ENCODE measurements at regions not wholly inside any gene's neighbourhood (a gene's known extent, or its start where the extent isn't known, plus 50 kb on each side); places are given as distances from the start of the nearest gene placed in this dataset.

- no peak for TF ChIP-seq CTCF (IDR thresholded peaks at IDR 0.05; ENCODE audit: unreplicated experiment in 3 of 3)
- Mint-ChIP-seq H3K27ac (no peak overlapping the region), H3K36me3 (ENCODE audit: low read depth) (no peaks in the 10 kb centered on the region), H3K4me3 (no peak overlapping the region), H3K4me1 (no peaks in the 10 kb centered on the region), H3K27me3 (ENCODE audit: low read depth) (no peaks in the 10 kb centered on the region), H3K9me3 (no peaks in the 10 kb centered on the region)
These were observed 236.7 kb upstream of the GOT2 start for GRCh38 chr16:58970775-58971174.

- Mint-ChIP-seq H3K27me3 (ENCODE audit: low read depth) (no peaks in the 10 kb centered on the region), H3K27ac (no peak overlapping the region), H3K4me1 (no peaks in the 10 kb centered on the region), H3K9me3 (peaks cover 3% of the 10 kb centered on the region), H3K4me3 (no peak overlapping the region), H3K36me3 (ENCODE audit: low read depth) (no peaks in the 10 kb centered on the region)
- no peak for TF ChIP-seq CTCF (IDR thresholded peaks at IDR 0.05; ENCODE audit: unreplicated experiment in 3 of 3)
These were observed 229.4 kb upstream of the GOT2 start for GRCh38 chr16:58963479-58963878.

GRCh38 chr16:58962811-58963210, 228.7 kb upstream of the GOT2 start:
- no peaks in the 10 kb centered on the region for H3K36me3 Mint-ChIP-seq (ENCODE audit: low read depth)
- H3K27ac Mint-ChIP-seq: no peak overlapping the region
- no peaks in the 10 kb centered on the region for H3K27me3 Mint-ChIP-seq (ENCODE audit: low read depth)
- H3K9me3 Mint-ChIP-seq: peaks cover 3% of the 10 kb centered on the region
- no peaks in the 10 kb centered on the region for H3K4me1 Mint-ChIP-seq
- no peak overlapping the region for H3K4me3 Mint-ChIP-seq
- no peak for TF ChIP-seq CTCF (IDR thresholded peaks at IDR 0.05; ENCODE audit: unreplicated experiment in 3 of 3)

- Mint-ChIP-seq H3K27ac (no peak overlapping the region), H3K36me3 (ENCODE audit: low read depth) (no peaks in the 10 kb centered on the region), H3K27me3 (ENCODE audit: low read depth) (no peaks in the 10 kb centered on the region), H3K4me3 (no peak overlapping the region), H3K9me3 (peaks cover 3% of the 10 kb centered on the region), H3K4me1 (no peaks in the 10 kb centered on the region)
- TF ChIP-seq CTCF (IDR thresholded peaks at IDR 0.05; ENCODE audit: unreplicated experiment in 3 of 3): no peak
These were observed 226.4 kb upstream of the GOT2 start for GRCh38 chr16:58960484-58960883.

- TF ChIP-seq CTCF (IDR thresholded peaks at IDR 0.05; ENCODE audit: unreplicated experiment in 3 of 3): no peak
- no peak overlapping the region for H3K4me3 Mint-ChIP-seq
- no peaks in the 10 kb centered on the region for H3K36me3 Mint-ChIP-seq (ENCODE audit: low read depth)
- peaks cover 3% of the 10 kb centered on the region for H3K9me3 Mint-ChIP-seq
- H3K4me1 Mint-ChIP-seq: no peaks in the 10 kb centered on the region
- H3K27me3 Mint-ChIP-seq (ENCODE audit: low read depth): no peaks in the 10 kb centered on the region
- H3K27ac Mint-ChIP-seq: no peak overlapping the region
These were observed 225.9 kb upstream of the GOT2 start for GRCh38 chr16:58960034-58960433.

GRCh38 chr16:58958749-58959148, 224.6 kb upstream of the GOT2 start:
- no peaks in the 10 kb centered on the region for H3K27me3 Mint-ChIP-seq (ENCODE audit: low read depth)
- no peak overlapping the region for H3K27ac Mint-ChIP-seq
- no peak for TF ChIP-seq CTCF (IDR thresholded peaks at IDR 0.05; ENCODE audit: unreplicated experiment in 3 of 3)
- H3K4me3 Mint-ChIP-seq: no peak overlapping the region
- H3K4me1 Mint-ChIP-seq: no peaks in the 10 kb centered on the region
- no peaks in the 10 kb centered on the region for H3K36me3 Mint-ChIP-seq (ENCODE audit: low read depth)
- peaks cover 3% of the 10 kb centered on the region for H3K9me3 Mint-ChIP-seq

Measured in nephron (organoid).